NCI-H1092 treated with DMSO at 0.1 percent for 48 hours (cell line): ENCODE measurements at regions not wholly inside any gene's neighbourhood (a gene's known extent, or its start where the extent isn't known, plus 50 kb on each side); places are given as distances from the start of the nearest gene placed in this dataset.

ENCODE experiments used
- DNase-seq: peaks from one replicate; lab custom pipeline; 2025; lab: John Stamatoyannopoulos, UW

DNA sequence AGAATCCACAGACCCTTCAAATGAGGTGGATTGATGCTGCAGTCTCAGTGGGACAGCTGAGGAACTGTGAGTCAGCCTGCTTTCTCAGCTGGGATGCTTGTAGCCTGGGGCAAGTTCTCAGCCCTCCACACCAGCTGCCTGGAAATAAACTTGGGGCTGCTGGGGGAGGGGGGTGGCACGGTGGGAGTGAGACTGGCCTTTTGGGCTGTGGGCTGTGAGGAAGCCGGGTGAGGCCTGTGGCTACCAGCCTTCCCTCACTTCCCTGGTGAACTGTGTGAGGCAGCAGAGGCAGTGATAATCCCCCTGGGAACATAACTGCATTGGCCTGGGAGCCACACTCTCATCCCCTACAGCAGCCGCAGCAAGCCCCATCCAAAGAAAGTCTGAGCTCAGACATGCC lies 114.5 kb upstream of the GUCY1A1 start:
- no peak for DNase-seq

DNA sequence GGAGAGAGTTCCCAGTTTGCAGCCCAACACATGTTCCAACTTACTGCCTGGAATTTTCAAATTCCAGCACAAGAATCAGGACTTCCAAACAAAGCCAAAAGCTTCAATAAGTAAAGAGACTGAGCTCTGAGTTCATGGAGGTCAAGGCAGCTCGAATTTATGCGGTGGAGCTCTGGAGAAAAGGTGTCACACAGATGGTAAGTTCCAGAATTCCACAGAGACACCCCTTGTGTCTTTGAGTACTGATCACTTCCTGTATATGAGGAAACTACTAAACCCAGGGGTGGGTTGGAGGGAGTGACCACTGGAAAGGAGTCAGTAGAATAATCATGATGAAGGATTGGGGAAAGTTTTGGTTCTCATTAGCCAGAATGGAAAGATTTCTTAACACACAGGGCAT lies 118.5 kb upstream of the GUCY1A1 start:
- DNase-seq = no peak

DNA sequence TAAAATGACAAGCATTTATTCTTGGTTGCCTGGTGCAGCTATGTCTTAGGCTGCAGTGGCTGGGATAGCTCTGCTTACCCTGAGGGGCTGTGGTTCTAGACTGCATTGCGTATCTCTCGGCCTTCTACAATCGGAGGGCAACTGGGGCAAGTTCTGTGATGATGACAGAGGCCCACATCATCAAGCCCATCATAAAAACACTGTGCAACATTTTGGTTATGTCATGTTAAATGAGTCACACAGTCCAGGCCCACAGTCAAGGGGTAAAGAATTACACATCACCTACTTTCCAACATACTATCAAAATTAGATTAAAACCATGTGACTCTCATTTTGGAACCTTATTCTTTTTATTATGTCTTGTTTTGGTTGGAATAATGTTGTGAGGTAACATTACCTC lies 120.2 kb upstream of the GUCY1A1 start:
- no peak for DNase-seq

DNA sequence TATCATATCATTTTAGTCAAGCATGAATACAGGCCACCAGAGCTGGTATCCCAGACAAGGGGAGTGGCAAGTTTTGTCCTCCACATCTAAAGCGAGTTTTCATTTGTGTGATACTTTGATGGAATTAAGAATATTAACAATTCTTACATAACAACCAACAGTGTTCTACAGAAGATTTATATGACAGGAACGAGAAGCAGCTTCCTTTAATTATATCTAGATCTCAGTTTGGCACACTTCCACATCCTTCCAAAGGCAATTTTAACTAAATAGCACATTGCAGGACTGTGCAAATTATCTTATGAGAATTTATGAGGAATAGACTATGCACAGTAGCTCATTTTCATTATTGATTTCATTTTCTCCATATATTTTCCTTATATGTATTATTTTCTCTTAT lies 121.2 kb upstream of the GUCY1A1 start:
- no peak for DNase-seq

DNA sequence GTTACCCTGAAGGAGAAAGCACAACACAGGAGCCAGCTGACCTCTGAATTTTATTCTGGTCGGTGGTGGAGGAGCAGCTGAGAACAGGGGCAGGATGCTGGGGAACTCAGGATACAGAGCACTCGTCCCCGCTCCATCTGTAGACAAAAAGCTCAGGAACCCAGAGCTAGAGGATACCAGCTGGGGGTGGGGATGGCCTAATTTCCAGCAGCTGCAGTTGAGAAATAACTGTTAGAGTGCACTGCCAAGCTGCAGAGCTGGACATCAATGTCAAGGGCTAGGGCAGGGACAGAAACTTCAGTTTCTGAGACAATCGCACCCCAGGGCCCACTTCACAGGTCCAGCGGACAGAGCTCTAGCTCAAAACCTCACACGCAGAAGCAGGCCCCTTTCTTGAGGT lies 122.1 kb upstream of the GUCY1A1 start:
- no peak for DNase-seq

DNA sequence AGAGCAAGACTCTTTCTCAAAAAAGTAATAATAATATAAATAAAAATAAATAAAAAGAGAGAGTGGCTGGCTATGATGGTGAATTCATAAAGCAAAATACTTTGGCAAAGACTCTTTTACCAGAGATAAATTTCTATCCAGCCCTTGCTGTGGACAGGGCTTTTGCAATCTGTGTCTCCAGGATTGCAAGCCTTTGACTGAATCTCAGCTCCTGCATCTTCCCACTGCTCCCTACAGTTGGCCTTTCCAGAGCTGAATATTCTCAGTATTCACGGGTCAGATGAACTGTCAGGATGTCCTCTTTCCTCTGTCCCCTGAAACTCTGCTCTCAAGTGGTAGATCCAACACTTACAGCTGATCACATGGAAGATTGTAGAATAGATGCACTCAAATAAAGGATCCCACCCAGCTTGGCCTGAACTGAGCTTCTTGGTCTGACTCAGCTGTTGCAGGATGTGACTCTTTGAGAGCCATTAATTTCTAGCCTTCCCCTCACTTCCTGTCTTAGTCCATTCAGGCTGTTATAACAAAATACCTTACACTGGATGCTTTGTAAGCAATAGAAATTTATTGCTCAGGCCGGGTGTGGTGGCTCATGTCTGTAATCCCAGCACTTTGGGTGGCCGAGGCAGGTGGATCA lies 123.4 kb upstream of the GUCY1A1 start:
- no peak for DNase-seq

DNA sequence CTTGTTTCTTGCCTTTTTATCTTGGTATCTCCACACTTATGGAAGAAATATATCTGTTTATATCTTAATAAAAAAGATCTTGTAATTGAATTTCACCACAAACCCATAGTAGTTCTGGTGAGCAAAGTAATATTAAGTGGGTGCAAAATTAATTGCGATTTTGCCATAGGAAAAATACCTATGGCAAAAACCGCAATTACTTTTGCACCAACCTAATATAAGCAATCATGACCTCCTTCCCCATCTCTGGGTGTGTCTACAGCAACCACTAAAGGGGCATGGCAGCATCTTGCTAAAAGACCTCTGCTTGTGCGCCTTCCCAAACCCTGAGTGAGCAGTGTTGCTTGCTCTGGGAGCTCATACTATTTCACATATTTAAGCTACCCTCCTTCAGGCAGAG lies 124.2 kb upstream of the GUCY1A1 start:
- no peak for DNase-seq

DNA sequence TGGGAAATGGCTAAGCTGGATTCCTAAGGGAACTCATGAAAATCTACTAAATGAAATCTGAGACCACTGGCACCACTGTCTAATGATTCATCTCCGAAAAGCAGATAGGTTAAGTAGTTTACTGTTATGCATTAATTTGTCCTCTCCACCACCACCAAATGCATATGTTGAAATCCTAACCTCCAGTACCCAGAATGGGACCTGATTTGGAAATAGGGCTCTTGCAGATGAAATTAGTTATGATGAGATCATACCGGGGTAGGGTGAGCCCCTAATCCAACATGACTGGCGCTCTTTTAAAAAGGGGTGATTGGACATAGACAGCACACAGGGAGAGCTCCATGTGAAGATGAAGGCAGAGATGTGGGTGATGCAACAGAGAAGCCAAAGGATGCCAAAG lies 124.9 kb upstream of the GUCY1A1 start:
- DNase-seq = no peak

DNA sequence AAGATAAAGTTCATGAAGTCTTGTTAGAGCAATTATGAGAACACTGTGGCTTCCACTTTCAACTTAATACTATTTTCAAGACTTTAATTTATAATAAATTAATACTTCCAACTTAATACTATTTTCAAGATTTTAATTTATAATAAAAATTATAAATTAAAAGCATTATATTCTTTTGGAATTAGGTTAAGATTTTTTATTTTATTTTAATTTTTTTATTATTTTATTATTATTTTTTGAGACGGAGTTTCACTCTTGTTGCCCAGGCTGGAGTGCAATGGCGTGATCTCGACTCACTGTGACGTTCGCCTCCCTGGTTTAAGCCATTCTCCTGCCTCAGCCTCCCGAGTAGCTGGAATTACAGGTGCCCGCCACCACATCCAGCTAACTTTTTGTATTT lies 126.0 kb upstream of the GUCY1A1 start:
- no peak for DNase-seq

DNA sequence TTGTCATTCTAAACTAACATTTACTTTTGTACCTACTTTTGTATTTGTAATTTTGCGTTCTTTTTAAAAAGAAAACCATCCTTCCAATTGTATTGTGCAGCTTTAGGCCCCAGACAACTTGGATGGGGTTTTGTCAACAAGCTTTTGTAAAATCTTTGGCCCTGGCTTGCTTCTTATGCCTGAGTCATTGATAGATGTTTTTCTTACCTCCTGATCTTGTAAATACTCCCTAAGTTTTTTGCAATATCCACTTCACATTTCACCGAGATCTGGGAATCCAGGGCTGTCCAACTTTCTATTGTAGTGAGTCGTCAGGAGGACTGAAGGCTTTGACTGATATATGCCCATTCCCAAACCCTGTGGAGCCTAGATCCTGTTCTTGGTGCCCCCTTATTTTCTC lies 126.9 kb upstream of the GUCY1A1 start:
- no peak for DNase-seq

DNA sequence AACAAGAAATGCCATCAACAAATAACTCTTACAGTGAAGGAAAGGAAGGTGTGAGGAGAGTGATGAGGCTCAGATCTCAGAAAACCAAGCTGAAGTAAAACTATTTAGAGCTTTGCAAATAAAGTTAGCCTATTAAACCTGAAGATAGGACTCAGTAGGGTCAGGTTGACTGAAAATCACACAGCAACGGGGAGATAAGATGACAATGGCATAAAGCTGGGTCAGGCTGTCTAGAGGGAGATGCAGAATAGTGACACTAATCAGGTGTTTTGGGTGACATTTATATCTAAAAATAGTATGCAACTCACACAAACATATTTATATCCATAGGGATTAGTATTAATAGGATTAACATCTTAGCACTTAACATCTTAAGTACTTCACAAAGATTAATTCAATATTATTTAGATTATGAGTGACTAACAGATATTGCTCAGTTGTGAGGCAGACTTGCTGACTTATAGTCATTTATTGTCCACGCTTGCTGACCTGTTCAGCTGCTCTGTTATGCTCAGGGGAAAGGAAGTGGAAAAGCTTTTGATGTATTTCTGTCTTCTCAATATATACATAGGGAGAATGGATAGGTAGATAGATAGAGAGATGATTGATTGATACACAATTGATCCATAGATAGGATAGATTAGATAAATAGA lies 130.7 kb upstream of the GUCY1A1 start:
- DNase-seq = no peak

DNA sequence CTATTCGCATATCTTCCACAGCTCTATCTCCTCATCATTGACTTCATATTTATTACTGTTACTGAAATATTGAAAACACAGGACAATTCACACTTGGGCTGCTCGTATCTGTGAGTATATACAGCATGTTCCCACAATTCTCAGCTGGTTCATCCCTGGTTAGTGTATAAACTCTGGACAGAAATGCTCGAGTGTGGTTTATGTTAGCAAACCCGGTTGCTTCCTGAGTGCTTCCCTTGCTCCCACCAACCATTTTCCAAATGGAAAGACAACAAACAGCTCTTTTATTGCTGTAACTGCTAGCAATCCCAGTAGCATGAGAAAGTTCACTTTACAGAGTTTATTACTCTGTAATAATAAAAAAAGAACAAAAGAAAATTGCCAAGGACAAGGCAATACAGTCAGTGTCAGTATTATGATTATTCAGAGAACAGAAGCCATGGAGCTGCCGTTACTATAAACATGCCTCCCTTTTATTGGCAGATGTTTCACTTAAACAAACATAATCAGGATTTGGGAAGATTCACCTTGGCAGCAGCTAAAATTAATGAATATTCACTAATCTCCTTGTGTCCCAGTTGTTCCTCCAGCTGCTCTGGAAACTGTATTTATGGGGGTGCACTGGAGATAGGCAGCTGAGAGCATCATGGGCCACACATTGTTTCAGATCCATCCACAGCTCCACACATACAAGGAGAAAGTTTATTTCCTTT lies 134.1 kb upstream of the GUCY1A1 start:
- DNase-seq = no peak

DNA sequence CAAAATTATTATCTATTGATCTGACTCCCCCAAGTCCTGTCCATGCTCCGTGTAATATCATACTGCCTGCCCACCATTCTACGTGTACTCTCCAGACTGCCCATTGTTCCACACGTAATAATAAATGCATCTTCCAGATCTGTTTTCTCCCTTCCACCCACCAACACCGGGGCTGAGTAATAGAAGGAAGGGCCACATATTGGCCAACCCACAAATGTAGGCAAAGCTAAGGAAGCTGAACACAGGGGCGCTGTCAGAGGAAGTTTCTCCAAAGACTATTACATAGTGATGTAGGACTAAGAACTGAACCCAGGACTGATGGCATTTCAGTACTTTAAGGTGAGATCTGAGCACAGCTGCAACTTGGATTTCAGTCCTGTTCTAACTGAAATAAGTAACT lies 135.8 kb upstream of the GUCY1A1 start:
- no peak for DNase-seq

DNA sequence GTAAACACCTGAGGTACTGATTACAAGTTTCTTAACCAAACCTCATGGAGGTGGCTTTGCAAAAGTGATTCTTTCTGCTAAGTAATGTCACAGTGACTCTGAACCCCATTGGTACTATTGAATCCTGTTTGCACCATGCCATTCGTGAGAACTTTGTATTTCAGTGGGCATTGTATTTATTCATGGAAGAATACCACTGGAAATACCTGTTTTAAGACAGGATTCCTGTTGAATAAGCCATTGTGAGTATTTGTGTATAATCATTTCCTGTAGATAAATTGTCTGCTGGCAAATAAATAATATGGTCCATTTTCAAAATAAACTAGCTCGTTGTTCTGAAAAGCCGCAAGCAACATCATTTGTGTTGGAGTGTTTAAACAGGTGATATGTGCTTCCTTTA lies 136.4 kb upstream of the GUCY1A1 start:
- DNase-seq = no peak

DNA sequence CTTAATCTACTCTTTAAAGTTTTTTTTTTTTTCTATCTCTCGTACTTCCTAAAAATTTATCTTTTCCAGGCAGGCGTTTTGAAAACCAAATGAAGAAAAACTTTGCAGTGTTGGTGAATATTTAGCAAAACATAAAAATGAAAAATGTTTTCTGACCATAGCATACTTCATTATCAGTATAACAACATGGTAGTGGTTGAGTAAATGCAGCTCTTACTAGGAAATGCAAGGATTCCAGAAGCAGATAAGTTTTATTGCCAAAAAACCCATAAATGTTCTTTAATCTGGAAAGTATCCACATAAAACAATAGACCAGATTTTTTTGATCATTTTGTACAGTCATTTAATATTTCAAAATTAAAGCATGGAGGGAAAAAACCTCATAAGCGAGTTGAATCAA lies 136.9 kb upstream of the GUCY1A1 start:
- DNase-seq = no peak

DNA sequence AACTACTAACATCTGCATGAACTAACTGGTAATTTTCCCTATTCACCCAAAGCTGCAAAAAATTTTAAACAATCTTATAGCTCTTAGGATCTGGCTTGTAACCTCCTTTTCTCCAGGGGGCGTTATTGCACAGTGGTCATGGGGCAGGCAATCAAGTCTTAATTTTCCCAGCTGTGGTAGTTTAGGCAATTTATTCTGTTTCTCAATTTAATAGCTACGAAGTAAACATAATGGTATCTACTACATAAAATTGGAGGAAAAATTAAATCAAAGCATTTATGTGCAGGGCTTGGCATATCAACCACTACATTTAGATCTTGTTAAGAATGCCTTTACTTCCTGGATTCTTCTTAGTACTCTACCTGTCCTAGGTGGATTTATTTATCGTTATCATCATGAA lies 137.4 kb upstream of the GUCY1A1 start:
- no peak for DNase-seq

DNA sequence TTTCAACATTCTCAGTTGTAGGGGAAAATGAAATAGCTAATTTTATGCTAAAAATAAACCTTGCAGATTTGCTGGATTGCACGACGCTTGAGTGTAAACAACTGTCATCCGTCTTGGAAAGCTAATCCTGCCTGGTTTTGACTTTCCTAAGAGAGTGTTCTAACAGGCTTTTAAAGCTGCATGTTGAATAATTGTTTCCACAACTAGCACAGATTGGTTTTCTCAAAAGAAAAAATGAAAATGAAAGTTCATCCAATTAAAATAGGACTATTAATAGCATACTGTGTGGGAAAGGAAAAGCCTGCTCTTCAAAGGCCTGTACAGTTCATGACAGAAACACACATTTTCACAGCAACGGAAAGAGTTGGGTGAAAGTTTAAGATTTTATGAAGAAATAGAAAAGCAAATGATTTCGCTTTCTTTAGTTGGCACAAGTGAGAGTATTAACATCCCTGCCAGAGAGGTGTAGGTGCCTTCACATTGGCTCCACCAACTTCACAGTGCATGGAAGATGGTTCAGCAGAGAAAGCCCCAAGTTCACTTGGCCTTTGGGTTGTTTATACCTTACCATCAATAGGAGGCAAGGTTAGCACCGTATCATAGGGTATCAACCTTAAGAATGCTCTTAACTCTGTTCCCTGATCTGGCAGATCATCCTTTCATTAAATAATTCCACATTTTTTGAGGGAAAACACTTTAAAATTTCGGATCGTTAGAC lies 140.0 kb upstream of the GUCY1A1 start:
- DNase-seq = no peak

DNA sequence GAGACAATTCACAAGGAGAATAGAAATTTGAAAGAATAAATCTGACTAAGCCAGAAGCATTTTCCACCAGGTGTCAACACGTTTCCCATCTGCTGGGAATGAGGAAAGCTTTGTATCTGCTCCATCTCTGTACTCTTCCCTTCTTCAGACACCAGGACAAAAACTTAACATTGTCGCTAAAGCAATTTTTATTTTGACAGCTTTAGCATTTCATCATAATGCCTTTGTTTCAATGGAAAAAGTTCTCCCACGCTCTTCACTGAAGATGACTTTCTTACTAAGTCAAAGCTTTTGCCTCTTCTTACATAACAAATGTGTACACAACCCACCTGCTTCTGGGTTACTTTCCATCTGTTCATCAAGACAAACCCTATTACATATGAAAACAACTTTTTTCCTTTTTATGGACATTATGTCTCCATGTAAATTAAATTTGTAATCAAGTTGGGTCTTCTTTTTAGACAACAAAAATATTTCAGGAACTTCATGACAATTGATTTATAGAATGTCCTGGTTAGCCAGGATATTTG lies 141.7 kb upstream of the GUCY1A1 start:
- DNase-seq = no peak

DNA sequence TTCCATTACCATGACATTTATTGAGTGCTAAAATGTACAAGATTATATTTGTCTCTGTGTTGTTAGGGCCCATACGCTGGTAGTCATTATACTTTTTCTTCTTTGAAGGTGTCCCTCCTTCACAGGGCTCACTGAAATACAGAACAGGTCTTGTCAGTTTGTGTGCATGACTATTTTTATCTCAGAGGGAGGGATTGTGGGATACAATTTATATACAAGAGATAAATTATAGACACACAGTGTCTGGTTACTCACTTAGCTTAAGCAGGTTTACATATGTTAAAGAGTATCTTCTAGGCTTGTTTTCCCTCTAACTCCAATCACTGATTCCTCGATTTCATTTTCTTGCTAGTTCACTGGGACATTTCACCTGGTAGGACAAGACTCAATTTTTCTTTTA lies 143.3 kb upstream of the GUCY1A1 start:
- no peak for DNase-seq

DNA sequence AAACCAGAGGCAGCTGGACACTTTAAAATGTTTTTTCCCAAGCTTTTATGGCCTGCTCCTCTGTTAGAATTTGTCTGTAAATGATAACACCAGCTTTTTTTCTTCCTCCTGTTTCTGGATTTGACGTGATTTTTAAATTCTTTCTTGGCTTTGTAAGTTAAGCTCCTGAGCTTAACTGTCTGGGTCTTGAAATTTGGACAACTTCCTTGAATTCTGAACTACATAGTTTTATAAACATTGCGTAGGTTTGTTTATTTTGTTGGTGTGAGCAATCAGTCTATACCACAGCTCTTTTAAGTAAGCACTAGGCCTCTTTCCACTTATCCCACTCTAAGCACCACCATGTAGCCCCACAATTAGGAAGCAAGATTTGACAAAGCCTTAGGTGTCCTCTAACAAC lies 144.4 kb upstream of the GUCY1A1 start:
- DNase-seq = no peak

DNA sequence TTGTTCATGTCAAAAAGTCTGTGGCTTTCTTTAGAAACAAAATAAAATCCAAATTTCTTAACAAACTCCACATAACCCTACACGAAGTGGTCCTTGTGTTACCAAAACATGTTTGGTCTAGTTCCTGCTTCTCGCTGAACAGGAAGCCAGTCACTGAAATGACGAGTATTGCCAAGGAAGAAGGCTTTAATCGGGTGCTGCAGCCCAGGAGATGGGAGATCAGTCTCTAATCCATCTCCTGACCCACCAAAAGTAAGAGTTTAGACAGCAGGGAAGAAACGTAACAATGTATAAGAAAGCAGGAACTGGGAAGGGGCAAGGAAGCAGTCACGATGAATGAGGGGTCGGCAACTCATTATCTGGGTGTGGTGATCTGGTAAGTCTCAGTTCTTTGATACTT lies 144.6 kb upstream of the MAP9 start:
- DNase-seq = no peak

DNA sequence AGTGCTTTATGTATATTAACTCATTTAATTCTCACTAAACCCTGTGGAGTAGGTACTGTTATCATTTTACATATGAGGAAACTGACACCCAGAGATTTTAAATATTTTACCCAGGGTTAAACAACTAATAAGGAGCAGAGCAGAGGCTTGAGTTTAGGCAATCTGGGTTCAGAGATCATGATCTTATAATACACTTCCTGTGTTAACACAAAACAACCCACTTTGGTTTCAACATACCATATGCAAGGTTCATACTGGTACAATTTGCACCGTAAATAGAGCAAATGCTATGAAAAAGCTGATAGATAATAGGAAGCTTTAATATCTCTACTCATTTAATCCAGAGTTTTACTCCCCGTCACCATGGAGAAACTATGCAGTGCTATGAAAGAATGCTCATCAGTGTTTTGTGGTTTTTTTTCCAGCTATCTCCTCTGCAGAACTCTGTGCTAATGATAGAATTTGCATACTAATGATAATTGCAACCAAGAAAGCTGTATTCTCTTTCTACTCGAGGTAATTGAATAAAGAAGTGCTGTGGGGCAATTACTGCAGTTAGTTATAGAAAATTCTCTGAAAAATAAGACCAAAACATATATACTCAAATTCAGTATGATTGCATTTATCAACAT lies 138.8 kb upstream of the MAP9 start:
- no peak for DNase-seq
